Vagina (tissue), 2 donors: ENCODE measurements at regions not wholly inside any gene's neighbourhood (a gene's known extent, or its start where the extent isn't known, plus 50 kb on each side); places are given as distances from the start of the nearest gene placed in this dataset.

Experiments used
- CTCF ChIP-seq, 3 experiments: fragments of 450-650 bp in 2 of 3; fragments of 200-600 bp in 1 of 3; sonication (generic) in 1 of 3; IDR thresholded peaks; one replicate each; pipeline ENCODE4 v1.5.1; 2017 to 2019; ENCODE audit warnings: antibody characterized with exemption in 3 of 3, mild to moderate bottlenecking in 2 of 3, moderate library complexity in 2 of 3
- POLR2AphosphoS5 ChIP-seq, 2 donors: sonication (generic); formaldehyde crosslinking; IDR thresholded peaks; one replicate each; pipeline ENCODE4 v1.9.0; 2017; ENCODE audit warnings: antibody characterized with exemption in 2 of 2, mild to moderate bottlenecking in 2 of 2, low read depth in 1 of 2; ENCODE audit not compliant: insufficient read depth in 1 of 2

GRCh38 chr5:96093340-96093739 lies 131.7 kb upstream of the ELL2 start:
- no peak for TF ChIP-seq CTCF (IDR thresholded peaks at IDR 0.05)
- peak in 1 of 2 donors; percentile 25 for TF ChIP-seq POLR2AphosphoS5 (IDR thresholded peaks at IDR 0.05; ENCODE audit: insufficient read depth in 1 of 2, low read depth in 1 of 2)
